ENCODE measurements at regions not wholly inside any gene's neighbourhood (a gene's known extent, or its start where the extent isn't known, plus 50 kb on each side); places are given as distances from the start of the nearest gene placed in this dataset.
"Not testable (repeated sequence)": the region's sequence is repeated elsewhere in the genome, so short reads cannot be mapped to it uniquely, and the experiment has no call there.

DNA sequence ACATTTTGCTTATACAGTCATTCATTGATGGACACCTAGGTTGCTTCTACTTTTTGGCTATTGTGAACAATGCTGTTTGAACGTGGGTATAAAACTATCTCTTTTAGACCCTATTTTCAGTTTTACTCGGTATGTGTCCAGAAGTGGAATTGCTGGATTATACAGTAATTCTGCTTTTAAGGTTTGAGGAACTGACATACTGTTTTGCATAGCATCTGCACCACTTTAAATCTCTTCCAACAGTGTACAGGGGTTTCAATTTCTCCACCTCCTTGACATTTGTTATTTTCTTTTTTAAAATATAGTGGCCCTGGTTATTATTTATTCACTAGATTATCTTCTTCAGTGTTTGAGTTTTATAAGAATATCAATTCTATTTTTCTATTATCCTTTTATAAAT is 116.9 kb downstream of the USP22 start:
- H3K36me3 Mint-ChIP-seq (ENCODE audit: low read depth), result no peaks in the 10 kb centered on the region
- H3K4me1 Mint-ChIP-seq, result peaks cover 6% of the 10 kb centered on the region
- TF ChIP-seq CTCF (IDR thresholded peaks at IDR 0.05), result no peak
- no peak overlapping the region for H3K4me3 Mint-ChIP-seq
- intact Hi-C loops (cut with micrococcal nuclease), result no loop called here
- ATAC-seq (ENCODE audit: low read depth) (no peak), DNase-seq (no peak)
- H3K9me3 Mint-ChIP-seq, result no peaks in the 10 kb centered on the region
- peaks cover 3% of the 10 kb centered on the region for H3K27me3 Mint-ChIP-seq
- ChIA-PET POLR2A (no interaction called here), CTCF (no interaction called here)
- H3K27ac Mint-ChIP-seq, result no peak overlapping the region

- TF ChIP-seq CTCF (IDR thresholded peaks at IDR 0.05), result no peak
- H3K36me3 Mint-ChIP-seq (ENCODE audit: low read depth), result no peaks in the 10 kb centered on the region
- intact Hi-C loops (cut with micrococcal nuclease), result no loop called here
- ChIA-PET POLR2A (no interaction called here), CTCF (no interaction called here)
- H3K4me3 Mint-ChIP-seq, result no peak overlapping the region
- ATAC-seq (ENCODE audit: low read depth) (no peak), DNase-seq (no peak)
- H3K27ac Mint-ChIP-seq, result no peak overlapping the region
- H3K4me1 Mint-ChIP-seq, result peaks cover 6% of the 10 kb centered on the region
- peaks cover 3% of the 10 kb centered on the region for H3K27me3 Mint-ChIP-seq
- no peaks in the 10 kb centered on the region for H3K9me3 Mint-ChIP-seq
Measured at GRCh38 chr17:20926532-20926931, 116.3 kb downstream of the USP22 start.

DNA sequence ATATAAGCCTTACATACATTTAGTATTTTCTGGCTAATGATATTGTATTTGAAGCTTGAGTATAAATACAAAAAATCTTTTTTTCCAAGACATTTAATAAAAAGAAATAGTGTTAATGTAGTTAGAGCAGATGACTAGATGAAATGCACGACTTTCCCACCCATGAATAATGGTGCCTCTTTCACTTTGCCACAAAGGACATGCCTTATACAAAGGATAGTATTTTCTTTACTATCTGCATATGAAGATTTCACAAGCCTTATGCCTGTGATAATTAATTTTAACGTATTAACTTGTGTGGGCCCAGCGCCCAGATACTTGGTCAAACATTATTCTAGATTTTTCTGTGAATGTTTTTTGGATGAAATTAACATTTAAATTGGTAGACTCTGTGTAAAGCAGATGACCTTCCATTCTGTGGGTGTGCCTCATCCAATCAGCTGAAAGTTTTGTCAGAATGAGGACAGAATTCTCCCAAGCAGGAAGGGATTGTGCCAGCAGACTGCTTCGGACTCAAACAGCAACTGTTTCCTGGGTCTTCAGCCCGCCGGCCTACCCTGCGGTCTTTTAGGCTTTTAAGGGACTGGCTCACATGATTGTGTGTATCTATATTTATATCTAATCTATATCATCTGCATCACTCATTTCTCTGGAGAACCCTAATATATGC is 115.4 kb downstream of the USP22 start:
- no peaks in the 10 kb centered on the region for H3K36me3 Mint-ChIP-seq (ENCODE audit: low read depth)
- no peak overlapping the region for H3K4me3 Mint-ChIP-seq
- H3K27me3 Mint-ChIP-seq, result peaks cover 3% of the 10 kb centered on the region
- TF ChIP-seq CTCF (IDR thresholded peaks at IDR 0.05), result no peak
- H3K4me1 Mint-ChIP-seq, result peaks cover 6% of the 10 kb centered on the region
- ATAC-seq (ENCODE audit: low read depth) (no peak), DNase-seq (no peak)
- H3K27ac Mint-ChIP-seq, result no peak overlapping the region
- ChIA-PET POLR2A (no interaction called here), CTCF (no interaction called here)
- intact Hi-C loops (cut with micrococcal nuclease), result no loop called here
- H3K9me3 Mint-ChIP-seq, result no peaks in the 10 kb centered on the region

DNA sequence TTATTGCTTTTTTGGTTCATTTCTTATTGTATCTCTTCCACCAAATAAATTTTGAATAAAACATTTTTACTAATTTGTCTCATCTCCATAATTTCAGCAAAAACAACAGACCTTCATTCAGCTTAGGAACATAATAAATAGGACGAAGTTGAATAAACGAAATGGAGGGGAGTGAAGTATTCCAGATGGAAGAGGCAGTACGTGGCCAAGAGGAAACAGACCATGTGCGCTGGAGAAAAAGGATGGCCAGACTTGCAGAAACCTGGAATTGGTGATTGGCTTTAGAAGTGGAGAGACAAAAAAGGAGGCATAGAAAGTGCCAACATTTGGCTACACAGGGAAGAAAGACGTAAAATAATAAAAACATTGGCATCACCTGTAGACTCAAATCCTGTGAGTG is 113.5 kb downstream of the USP22 start:
- CTCF ChIA-PET, result no interaction called here
- H3K4me1 Mint-ChIP-seq, result peaks cover 6% of the 10 kb centered on the region
- no peaks in the 10 kb centered on the region for H3K9me3 Mint-ChIP-seq

GRCh38 chr17:20930081-20930760 is 112.6 kb downstream of the USP22 start:
- ATAC-seq (ENCODE audit: low read depth), result no peak

More for the DNA sequence above, 113.5 kb downstream of the USP22 start:
- no peak for TF ChIP-seq CTCF (IDR thresholded peaks at IDR 0.05)
- H3K27ac Mint-ChIP-seq, result no peak overlapping the region
- POLR2A ChIA-PET, result no interaction called here
- intact Hi-C loops (cut with micrococcal nuclease), result no loop called here
- ATAC-seq (ENCODE audit: low read depth), result no peak
- no peak for DNase-seq
- no peak overlapping the region for H3K4me3 Mint-ChIP-seq
- peaks cover 4% of the 10 kb centered on the region for H3K27me3 Mint-ChIP-seq
- H3K36me3 Mint-ChIP-seq (ENCODE audit: low read depth), result no peaks in the 10 kb centered on the region

DNA sequence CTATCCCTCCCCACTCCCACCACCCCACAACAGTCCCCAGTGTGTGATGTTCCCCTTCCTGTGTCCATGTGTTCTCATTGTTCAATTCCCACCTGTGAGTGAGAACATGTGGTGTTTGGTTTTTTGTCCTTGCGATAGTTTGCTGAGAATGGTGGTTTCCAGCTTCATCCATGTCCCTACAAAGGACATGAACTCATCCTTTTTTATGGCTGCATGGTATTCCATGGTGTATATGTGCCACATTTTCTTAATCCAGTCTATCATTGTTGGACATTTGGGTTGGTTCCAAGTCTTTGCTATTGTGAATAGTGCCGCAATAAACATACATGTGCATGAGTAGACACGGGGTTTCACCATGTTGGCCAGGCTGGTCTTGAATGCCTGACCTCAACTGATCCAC is 109.8 kb downstream of the USP22 start:
- POLR2A ChIA-PET; H3K27ac Mint-ChIP-seq; CTCF ChIA-PET; intact Hi-C loops (cut with micrococcal nuclease); H3K9me3 Mint-ChIP-seq; ATAC-seq (ENCODE audit: low read depth); H3K27me3 Mint-ChIP-seq; DNase-seq; H3K4me3 Mint-ChIP-seq; H3K36me3 Mint-ChIP-seq (ENCODE audit: low read depth); H3K4me1 Mint-ChIP-seq: not testable (repeated sequence)

More at GRCh38 chr17:20930081-20930760, 112.6 kb downstream of the USP22 start:
- H3K9me3 Mint-ChIP-seq, result no peaks in the 10 kb centered on the region
- intact Hi-C loops (cut with micrococcal nuclease), result no loop called here
- no peak for TF ChIP-seq CTCF (IDR thresholded peaks at IDR 0.05)
- CTCF ChIA-PET, result no interaction called here
- H3K27ac Mint-ChIP-seq, result no peak overlapping the region
- H3K27me3 Mint-ChIP-seq, result peaks cover 7% of the 10 kb centered on the region
- H3K4me1 Mint-ChIP-seq, result peaks cover 6% of the 10 kb centered on the region
- H3K36me3 Mint-ChIP-seq (ENCODE audit: low read depth), result no peaks in the 10 kb centered on the region
- POLR2A ChIA-PET, result no interaction called here
- no peak for DNase-seq
- no peak overlapping the region for H3K4me3 Mint-ChIP-seq

All from activated B cell treated with CpG ODN at 0.5 μM for 24 hours (primary cell).